ENCODE measurements at regions not wholly inside any gene's neighbourhood (a gene's known extent, or its start where the extent isn't known, plus 50 kb on each side); places are given as distances from the start of the nearest gene placed in this dataset.

DNA sequence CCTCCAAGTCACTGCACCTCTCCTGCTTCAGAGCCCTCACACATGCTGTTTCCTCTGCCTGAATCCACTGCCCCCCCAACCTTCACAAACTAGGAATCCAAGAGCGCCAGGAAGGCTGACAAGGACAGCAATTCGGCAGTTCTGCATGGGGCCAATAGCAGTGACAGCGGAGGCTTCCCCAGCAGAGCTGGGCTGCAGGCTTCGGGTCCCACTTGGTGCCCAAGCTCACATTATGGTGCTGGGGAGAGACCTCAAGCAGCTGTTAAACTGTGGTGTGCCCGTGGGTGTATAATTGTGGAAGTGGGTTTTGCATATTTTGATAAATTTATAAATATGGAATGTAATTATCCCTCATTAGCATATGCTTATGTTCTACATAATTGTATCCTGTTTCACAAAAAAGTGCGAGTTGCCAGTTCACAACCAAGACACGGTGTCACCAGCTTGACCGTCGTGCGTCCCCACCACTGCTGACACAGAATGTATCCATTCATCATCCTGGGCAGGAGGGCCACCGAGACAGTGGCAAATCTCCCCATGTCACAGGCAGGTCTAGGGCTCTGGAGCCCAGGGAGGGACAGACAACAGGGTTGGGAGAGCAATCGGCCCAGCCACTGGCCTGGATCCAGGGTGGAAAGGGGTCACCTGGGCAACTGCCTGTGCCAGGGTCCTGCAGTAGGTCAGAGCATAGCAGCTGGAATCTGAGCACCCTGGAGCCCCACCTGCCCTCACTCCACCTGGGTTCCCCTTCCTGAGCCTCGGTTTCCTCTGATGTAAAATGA, 81.6 kb downstream of the MATN1 start:
- DNase-seq (ENCODE audit: low spot score) (no peak), FAIRE-seq (no peak), ATAC-seq (no peak)
- CTCF ChIA-PET (ENCODE audit: low intra/inter-chr PET ratio, low total read pairs): no interaction called here
- H3K4me2 ChIP-seq (ENCODE audit: low read depth, low read length): no peak overlapping the region
- no peaks in the 10 kb centered on the region for H3K4me1 ChIP-seq (ENCODE audit: insufficient read depth, low read length)
- no TSS peak for BruUV-seq (replicated peaks)
- H3K27ac ChIP-seq (ENCODE audit: extremely low read length, insufficient read depth, low read length): no peak overlapping the region
- intact Hi-C loops (cut with micrococcal nuclease; ENCODE audit: unreplicated experiment): no loop called here
- POLR2A ChIA-PET: no interaction called here
- H3K36me3 ChIP-seq (replicated peaks in 1 of 2; ENCODE audit: control insufficient read depth in 1 of 2, insufficient read depth in 2 of 2, low read length in 2 of 2): no peaks in the 10 kb centered on the region
- no peak overlapping the region for H3K9ac ChIP-seq (ENCODE audit: insufficient read depth, low read depth, low read length)
- H3K27me3 ChIP-seq (ENCODE audit: control insufficient read depth in 1 of 2, insufficient read depth in 2 of 2, low read length in 2 of 2): peaks cover 0 to 23% of the 10 kb centered on the region in 2 experiments; a peak in 2 of 5 replicates
- no peaks in the 10 kb centered on the region for H3K79me2 ChIP-seq (ENCODE audit: insufficient read depth, low read length)
- H2AFZ ChIP-seq (ENCODE audit: low read length): no peak overlapping the region
- in situ Hi-C loops (cut with HindIII; ENCODE audit: extremely low pct_ligation_motif_present, low pct_unique_long_range_greater_than_20kb): no loop called here
- no peaks in the 10 kb centered on the region for H4K20me1 ChIP-seq (ENCODE audit: insufficient read depth, low read length)
- H3K4me3 ChIP-seq (replicated peaks in 1 of 3; ENCODE audit: insufficient read depth in 1 of 3, low read depth in 2 of 3, low read length in 3 of 3): no peak overlapping the region
- no peaks in the 10 kb centered on the region for H3K9me3 ChIP-seq (ENCODE audit: low read length)
- TF ChIP-seq POLR2A (IDR thresholded peaks at IDR 0.05; ENCODE audit: insufficient read depth in 1 of 2, low read depth in 2 of 2, low read length in 2 of 2) (no peak), ZNF710 (CRISPR knock-in tag; IDR thresholded peaks at IDR 0.05; ENCODE audit: borderline replicate concordance) (no peak), ZSCAN20 (CRISPR knock-in tag; IDR thresholded peaks at IDR 0.05; ENCODE audit: borderline replicate concordance) (no peak), RBM39 (IDR thresholded peaks at IDR 0.05; ENCODE audit: low read depth, low read length, poor library complexity, severe bottlenecking) (no peak), MAFK (conservative IDR thresholded peaks at IDR 0.05 in 1 of 2, IDR thresholded peaks at IDR 0.05 in 1 of 2; ENCODE audit: low read length in 2 of 2) (no peak), PITX1 (CRISPR knock-in tag; IDR thresholded peaks at IDR 0.05) (no peak), ZNF350 (CRISPR knock-in tag; IDR thresholded peaks at IDR 0.05; ENCODE audit: borderline replicate concordance, low read depth) (no peak), HNRNPH1 (optimal IDR thresholded peaks at IDR 0.05; ENCODE audit: low read depth, low read length) (no peak), NFE2L2 (IDR thresholded peaks at IDR 0.05; ENCODE audit: low read length) (no peak), XRCC5 (optimal IDR thresholded peaks at IDR 0.05; ENCODE audit: low read length) (no peak), NR1H2 (CRISPR knock-in tag; IDR thresholded peaks at IDR 0.05; ENCODE audit: borderline replicate concordance, low read depth) (no peak), FOXA1 (IDR thresholded peaks at IDR 0.05) (no peak), FOXA1 (CRISPR knock-in tag; IDR thresholded peaks at IDR 0.05) (no peak), ZMAT3 (CRISPR knock-in tag; conservative IDR thresholded peaks at IDR 0.05) (no peak), MED8 (CRISPR knock-in tag; IDR thresholded peaks at IDR 0.05; ENCODE audit: insufficient replicate concordance) (no peak), MYC (CRISPR knock-in tag; IDR thresholded peaks at IDR 0.05; ENCODE audit: borderline replicate concordance) (no peak)
- 24% methylated on average over 13 of the region's 13 CpGs for WGBS (ENCODE audit: low lambda C conversion rate)
